Ascending aorta (tissue), 2 donors: ENCODE measurements at regions not wholly inside any gene's neighbourhood (a gene's known extent, or its start where the extent isn't known, plus 50 kb on each side); places are given as distances from the start of the nearest gene placed in this dataset.

Experiments used
- DNase-seq, 2 donors: peaks; one replicate each; pipeline ENCODE4 v3.0.0-alpha.2; 2019; ENCODE audit warnings: low spot score in 2 of 2
- H3K27ac ChIP-seq, 2 donors: fragments of 200-600 bp; sonication (generic); one replicate each; pipeline ENCODE4 v1.5.1; 2016 to 2017; ENCODE audit warnings: mild to moderate bottlenecking in 1 of 2
- H3K27me3 ChIP-seq: fragments of 200-600 bp; sonication (generic); one replicate; pipeline ENCODE4 v1.5.1; 2017
- H3K36me3 ChIP-seq, 2 donors: fragments of 200-600 bp; sonication (generic); one replicate each; pipeline ENCODE4 v1.5.1; 2016
- H3K4me1 ChIP-seq, 2 donors: fragments of 200-600 bp; sonication (generic); one replicate each; pipeline ENCODE4 v1.5.1; 2016 to 2017; ENCODE audit warnings: mild to moderate bottlenecking in 1 of 2
- H3K4me3 ChIP-seq, 2 donors: fragments of 200-600 bp; sonication (generic); one replicate each; pipeline ENCODE4 v1.5.1; 2016 to 2017; ENCODE audit warnings: mild to moderate bottlenecking in 1 of 2
- H3K9me3 ChIP-seq, 2 donors: fragments of 200-600 bp; sonication (generic); one replicate each; pipeline ENCODE4 v1.5.1; 2016
- intact Hi-C: fragments of 100-400 bp; cut with DNase I; formaldehyde crosslinking; loops from one replicate; pipeline ENCODE4 v1.15.1; 2023
- TF ChIP-seq, protein P1 (sequence below), 3 experiments: fragments of 200-600 bp in 2 of 3; fragments of 450-650 bp in 1 of 3; sonication (generic) in 2 of 3; IDR thresholded peaks; one replicate each; pipeline ENCODE4 v1.5.1; 2016 to 2019; ENCODE audit warnings: antibody characterized with exemption in 3 of 3, mild to moderate bottlenecking in 1 of 3, moderate library complexity in 1 of 3

DNA sequence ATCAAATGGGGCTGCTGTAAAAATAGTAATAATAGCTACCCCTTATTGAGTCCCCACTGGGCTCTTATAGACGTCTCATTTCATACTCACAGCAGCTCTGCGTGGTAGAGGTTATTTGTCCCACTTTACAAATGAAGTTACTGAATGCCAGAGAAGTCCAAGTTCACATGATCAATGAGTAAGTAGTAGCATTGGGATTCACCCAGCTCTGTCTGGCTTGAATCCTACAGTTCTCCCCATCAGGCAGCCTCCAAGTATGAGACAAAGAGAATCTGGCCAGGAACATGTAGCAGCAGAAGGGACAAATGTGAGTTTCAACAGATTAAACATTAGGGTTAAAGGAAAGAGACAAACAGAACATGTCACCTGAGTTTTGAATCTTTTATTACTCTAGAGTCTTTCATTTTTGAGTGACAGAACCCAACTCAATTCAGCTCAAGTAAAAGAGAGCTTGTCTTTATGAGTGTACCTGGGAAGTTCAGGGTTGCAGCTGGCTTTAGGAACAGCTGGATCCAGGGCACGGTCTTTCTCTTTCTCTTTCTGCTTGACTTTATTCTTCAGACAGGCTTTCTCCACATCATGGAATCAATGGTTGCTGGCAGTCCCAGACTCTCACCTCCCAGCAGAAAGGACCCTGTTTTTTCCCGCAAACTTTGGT is 64.1 kb upstream of the JDP2 start:
- no peak overlapping the region for H3K4me3 ChIP-seq
- H3K9me3 ChIP-seq: no peaks in the 10 kb centered on the region
- H3K36me3 ChIP-seq: no peaks in the 10 kb centered on the region
- DNase-seq: no peak
- peaks cover 3 to 24% of the 10 kb centered on the region in 2 donors for H3K4me1 ChIP-seq
- intact Hi-C loops: loop anchor here (2.0 to 10.0 kb wide), 3 partner anchors 37 to 61 kb away; partner anchors contain the start of gene JDP2
- no peaks in the 10 kb centered on the region for H3K27me3 ChIP-seq
- TF ChIP-seq, protein P1, sequence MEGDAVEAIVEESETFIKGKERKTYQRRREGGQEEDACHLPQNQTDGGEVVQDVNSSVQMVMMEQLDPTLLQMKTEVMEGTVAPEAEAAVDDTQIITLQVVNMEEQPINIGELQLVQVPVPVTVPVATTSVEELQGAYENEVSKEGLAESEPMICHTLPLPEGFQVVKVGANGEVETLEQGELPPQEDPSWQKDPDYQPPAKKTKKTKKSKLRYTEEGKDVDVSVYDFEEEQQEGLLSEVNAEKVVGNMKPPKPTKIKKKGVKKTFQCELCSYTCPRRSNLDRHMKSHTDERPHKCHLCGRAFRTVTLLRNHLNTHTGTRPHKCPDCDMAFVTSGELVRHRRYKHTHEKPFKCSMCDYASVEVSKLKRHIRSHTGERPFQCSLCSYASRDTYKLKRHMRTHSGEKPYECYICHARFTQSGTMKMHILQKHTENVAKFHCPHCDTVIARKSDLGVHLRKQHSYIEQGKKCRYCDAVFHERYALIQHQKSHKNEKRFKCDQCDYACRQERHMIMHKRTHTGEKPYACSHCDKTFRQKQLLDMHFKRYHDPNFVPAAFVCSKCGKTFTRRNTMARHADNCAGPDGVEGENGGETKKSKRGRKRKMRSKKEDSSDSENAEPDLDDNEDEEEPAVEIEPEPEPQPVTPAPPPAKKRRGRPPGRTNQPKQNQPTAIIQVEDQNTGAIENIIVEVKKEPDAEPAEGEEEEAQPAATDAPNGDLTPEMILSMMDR (IDR thresholded peaks at IDR 0.05): no peak
- peak overlapping the region in 1 of 2 donors; percentile 68 for H3K27ac ChIP-seq

DNA sequence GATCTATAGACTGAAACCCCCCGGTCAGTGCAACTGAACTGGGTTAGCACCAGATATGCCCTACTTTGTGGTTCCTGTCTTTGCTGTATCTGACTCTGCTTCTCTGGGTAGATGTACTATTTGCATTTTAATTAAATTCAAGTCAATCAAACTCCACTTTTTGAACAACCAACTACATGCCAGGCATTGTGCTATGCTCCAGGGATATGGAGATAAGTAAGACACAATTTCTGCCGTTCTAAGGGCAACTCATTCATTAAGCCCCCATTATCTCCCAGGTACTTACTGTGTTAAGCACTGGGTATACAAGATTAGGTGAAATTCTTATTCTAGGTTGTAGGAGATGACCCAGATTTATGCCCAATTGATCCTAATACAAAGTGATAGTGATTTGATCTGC is 62.7 kb upstream of the JDP2 start:
- Histone ChIP-seq H3K9me3 (no peaks in the 10 kb centered on the region), H3K4me1 (peaks cover 3 to 24% of the 10 kb centered on the region in 2 donors), H3K4me3 (no peak overlapping the region), H3K36me3 (no peaks in the 10 kb centered on the region), H3K27ac (no peak overlapping the region), H3K27me3 (no peaks in the 10 kb centered on the region)
- intact Hi-C loops: loop anchor here (10.0 kb wide), 1 partner anchor 60 kb away; the partner anchor contains the start of gene JDP2
- TF ChIP-seq, protein P1 (IDR thresholded peaks at IDR 0.05): no peak
- DNase-seq: no peak

DNA sequence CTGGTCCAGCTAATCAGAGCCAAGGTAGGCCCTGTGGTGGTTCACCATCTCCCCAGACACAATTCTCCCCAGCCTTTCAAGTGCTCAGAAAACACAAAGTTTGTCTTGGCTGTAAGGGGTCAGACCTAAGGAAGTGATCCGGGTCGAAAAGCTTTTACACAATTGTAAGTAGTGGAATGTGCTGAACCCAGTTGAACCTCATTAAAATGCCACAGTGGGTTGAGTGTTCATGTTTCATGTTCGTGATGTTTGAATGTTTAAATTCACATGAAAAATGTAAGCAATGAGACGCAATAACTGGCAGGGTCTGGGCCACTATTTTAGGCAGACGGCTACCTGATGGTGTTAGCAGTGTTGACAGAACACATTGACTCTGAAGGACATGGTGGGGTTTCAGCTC is 60.9 kb upstream of the JDP2 start:
- H3K4me3 ChIP-seq: no peak overlapping the region

DNA sequence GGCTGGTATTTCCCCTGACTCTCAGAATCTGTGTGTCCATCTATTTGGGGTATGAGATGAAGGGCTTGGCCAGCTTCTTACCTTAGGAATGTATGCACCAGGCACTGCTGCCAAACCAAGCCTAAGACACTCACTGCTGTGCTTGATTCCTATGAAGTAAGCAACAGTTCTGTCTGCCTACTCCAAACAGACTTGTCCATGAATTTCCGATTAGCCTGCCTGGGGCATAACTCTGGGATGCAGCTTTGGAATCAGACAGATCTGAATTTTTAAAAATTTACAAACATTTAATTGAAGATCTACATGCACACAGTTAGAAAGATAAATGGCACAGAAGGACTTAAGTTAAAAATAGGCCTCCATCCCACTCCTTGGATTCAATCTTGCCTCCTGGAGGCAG is 59.5 kb upstream of the JDP2 start:
- Histone ChIP-seq H3K27me3 (no peaks in the 10 kb centered on the region), H3K4me3 (no peak overlapping the region), H3K4me1 (no peaks in the 10 kb centered on the region), H3K27ac (no peak overlapping the region), H3K36me3 (no peaks in the 10 kb centered on the region), H3K9me3 (no peaks in the 10 kb centered on the region)
- intact Hi-C loops: loop anchor here (10.0 kb wide), 1 partner anchor 56 kb away; the partner anchor contains the start of gene JDP2
- DNase-seq: no peak
- TF ChIP-seq, protein P1 (IDR thresholded peaks at IDR 0.05): no peak

More for the DNA sequence above, 60.9 kb upstream of the JDP2 start:
- intact Hi-C loops: loop anchor here (10.0 kb wide), 1 partner anchor 58 kb away; the partner anchor contains the start of gene JDP2
- TF ChIP-seq, protein P1 (IDR thresholded peaks at IDR 0.05): no peak
- no peaks in the 10 kb centered on the region for H3K27me3 ChIP-seq
- H3K36me3 ChIP-seq: no peaks in the 10 kb centered on the region
- no peaks in the 10 kb centered on the region for H3K9me3 ChIP-seq
- H3K4me1 ChIP-seq: peaks cover 3 to 14% of the 10 kb centered on the region in 2 donors
- DNase-seq: no peak
- H3K27ac ChIP-seq: no peak overlapping the region

DNA sequence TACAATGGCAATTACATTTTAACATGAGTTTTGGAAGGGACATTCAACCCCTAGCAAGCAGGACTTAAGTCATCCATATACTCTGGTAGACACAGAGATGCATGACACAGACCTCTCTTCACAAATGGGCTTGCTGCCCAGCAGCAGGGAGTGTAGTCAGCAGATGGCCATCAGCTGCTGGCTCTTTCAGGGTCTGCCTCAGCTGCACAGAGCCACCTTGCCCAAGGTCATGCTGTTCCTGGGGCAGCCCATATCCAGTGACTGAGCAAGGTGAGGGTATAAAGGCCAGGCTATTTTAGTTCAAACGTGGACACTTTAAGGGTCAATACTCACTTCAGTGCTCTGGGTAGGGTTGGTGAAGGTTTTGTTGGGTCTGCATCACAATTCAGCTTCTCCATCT is 58.3 kb upstream of the JDP2 start:
- H3K27ac ChIP-seq: no peak overlapping the region
- TF ChIP-seq, protein P1 (IDR thresholded peaks at IDR 0.05): no peak
- H3K9me3 ChIP-seq: no peaks in the 10 kb centered on the region
- H3K4me3 ChIP-seq: no peak overlapping the region
- no peaks in the 10 kb centered on the region for H3K36me3 ChIP-seq
- no peaks in the 10 kb centered on the region for H3K27me3 ChIP-seq
- intact Hi-C loops: loop anchor here (10.0 kb wide), 1 partner anchor 55 kb away; the partner anchor contains the start of gene JDP2
- H3K4me1 ChIP-seq: no peaks in the 10 kb centered on the region
- no peak for DNase-seq
